ENCODE measurements at regions not wholly inside any gene's neighbourhood (a gene's known extent, or its start where the extent isn't known, plus 50 kb on each side); places are given as distances from the start of the nearest gene placed in this dataset.

DNA sequence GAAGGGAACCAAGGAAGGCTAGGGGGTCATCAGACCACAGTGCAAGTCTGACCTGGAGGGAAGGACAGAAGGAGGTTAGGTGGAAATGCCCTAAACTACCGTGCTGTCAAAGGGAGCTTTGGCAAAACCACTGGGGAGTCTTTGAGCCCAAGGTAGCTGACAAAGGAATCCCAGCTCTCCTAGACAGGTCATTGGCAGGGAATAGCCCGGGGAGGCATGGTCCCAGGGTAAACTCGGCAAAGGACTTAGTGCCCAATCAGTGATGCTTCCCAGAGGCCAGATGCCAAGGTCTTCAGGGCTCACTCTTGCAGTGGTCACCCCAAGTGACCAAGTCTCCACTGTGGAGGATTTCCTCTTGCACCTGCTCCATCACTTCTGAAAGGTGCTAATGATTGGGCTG is 102.3 kb upstream of the CDYL start:
- no peaks in the 10 kb centered on the region for H3K9me3 Mint-ChIP-seq
- no peak overlapping the region for H3K27ac ChIP-seq (ENCODE audit: low read depth)
- peaks cover 3% of the 10 kb centered on the region for H3K27me3 Mint-ChIP-seq (ENCODE audit: insufficient read depth, low read depth, poor library complexity)
- no peak overlapping the region for H3K4me3 Mint-ChIP-seq
- no peak overlapping the region for H2AFZ ChIP-seq
- H3K4me3 ChIP-seq, result no peak overlapping the region
- no peaks in the 10 kb centered on the region; the same call in 1 of the 2 replicates for H3K4me1 ChIP-seq (ENCODE audit: insufficient read depth)
- no peak for TF ChIP-seq NANOG (IDR thresholded peaks at IDR 0.05; ENCODE audit: borderline replicate concordance)
- TF ChIP-seq EZH2phosphoT487 (IDR thresholded peaks at IDR 0.05; ENCODE audit: unreplicated experiment), result no peak
- TF ChIP-seq, protein P1, sequence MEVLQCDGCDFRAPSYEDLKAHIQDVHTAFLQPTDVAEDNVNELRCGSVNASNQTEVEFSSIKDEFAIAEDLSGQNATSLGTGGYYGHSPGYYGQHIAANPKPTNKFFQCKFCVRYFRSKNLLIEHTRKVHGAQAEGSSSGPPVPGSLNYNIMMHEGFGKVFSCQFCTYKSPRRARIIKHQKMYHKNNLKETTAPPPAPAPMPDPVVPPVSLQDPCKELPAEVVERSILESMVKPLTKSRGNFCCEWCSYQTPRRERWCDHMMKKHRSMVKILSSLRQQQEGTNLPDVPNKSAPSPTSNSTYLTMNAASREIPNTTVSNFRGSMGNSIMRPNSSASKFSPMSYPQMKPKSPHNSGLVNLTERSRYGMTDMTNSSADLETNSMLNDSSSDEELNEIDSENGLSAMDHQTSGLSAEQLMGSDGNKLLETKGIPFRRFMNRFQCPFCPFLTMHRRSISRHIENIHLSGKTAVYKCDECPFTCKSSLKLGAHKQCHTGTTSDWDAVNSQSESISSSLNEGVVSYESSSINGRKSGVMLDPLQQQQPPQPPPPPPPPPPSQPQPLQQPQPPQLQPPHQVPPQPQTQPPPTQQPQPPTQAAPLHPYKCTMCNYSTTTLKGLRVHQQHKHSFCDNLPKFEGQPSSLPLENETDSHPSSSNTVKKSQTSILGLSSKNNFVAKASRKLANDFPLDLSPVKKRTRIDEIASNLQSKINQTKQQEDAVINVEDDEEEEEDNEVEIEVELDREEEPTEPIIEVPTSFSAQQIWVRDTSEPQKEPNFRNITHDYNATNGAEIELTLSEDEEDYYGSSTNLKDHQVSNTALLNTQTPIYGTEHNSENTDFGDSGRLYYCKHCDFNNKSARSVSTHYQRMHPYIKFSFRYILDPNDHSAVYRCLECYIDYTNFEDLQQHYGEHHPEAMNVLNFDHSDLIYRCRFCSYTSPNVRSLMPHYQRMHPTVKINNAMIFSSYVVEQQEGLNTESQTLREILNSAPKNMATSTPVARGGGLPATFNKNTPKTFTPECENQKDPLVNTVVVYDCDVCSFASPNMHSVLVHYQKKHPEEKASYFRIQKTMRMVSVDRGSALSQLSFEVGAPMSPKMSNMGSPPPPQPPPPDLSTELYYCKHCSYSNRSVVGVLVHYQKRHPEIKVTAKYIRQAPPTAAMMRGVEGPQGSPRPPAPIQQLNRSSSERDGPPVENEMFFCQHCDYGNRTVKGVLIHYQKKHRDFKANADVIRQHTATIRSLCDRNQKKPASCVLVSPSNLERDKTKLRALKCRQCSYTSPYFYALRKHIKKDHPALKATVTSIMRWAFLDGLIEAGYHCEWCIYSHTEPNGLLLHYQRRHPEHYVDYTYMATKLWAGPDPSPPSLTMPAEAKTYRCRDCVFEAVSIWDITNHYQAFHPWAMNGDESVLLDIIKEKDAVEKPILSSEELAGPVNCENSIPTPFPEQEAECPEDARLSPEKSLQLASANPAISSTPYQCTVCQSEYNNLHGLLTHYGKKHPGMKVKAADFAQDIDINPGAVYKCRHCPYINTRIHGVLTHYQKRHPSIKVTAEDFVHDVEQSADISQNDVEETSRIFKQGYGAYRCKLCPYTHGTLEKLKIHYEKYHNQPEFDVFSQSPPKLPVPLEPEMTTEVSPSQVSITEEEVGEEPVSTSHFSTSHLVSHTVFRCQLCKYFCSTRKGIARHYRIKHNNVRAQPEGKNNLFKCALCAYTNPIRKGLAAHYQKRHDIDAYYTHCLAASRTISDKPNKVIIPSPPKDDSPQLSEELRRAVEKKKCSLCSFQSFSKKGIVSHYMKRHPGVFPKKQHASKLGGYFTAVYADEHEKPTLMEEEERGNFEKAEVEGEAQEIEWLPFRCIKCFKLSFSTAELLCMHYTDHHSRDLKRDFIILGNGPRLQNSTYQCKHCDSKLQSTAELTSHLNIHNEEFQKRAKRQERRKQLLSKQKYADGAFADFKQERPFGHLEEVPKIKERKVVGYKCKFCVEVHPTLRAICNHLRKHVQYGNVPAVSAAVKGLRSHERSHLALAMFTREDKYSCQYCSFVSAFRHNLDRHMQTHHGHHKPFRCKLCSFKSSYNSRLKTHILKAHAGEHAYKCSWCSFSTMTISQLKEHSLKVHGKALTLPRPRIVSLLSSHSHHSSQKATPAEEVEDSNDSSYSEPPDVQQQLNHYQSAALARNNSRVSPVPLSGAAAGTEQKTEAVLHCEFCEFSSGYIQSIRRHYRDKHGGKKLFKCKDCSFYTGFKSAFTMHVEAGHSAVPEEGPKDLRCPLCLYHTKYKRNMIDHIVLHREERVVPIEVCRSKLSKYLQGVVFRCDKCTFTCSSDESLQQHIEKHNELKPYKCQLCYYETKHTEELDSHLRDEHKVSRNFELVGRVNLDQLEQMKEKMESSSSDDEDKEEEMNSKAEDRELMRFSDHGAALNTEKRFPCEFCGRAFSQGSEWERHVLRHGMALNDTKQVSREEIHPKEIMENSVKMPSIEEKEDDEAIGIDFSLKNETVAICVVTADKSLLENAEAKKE (CRISPR knock-in tag; IDR thresholded peaks at IDR 0.05), result no peak
- TF ChIP-seq, protein P2, sequence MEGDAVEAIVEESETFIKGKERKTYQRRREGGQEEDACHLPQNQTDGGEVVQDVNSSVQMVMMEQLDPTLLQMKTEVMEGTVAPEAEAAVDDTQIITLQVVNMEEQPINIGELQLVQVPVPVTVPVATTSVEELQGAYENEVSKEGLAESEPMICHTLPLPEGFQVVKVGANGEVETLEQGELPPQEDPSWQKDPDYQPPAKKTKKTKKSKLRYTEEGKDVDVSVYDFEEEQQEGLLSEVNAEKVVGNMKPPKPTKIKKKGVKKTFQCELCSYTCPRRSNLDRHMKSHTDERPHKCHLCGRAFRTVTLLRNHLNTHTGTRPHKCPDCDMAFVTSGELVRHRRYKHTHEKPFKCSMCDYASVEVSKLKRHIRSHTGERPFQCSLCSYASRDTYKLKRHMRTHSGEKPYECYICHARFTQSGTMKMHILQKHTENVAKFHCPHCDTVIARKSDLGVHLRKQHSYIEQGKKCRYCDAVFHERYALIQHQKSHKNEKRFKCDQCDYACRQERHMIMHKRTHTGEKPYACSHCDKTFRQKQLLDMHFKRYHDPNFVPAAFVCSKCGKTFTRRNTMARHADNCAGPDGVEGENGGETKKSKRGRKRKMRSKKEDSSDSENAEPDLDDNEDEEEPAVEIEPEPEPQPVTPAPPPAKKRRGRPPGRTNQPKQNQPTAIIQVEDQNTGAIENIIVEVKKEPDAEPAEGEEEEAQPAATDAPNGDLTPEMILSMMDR (conservative IDR thresholded peaks at IDR 0.05; ENCODE audit: low read depth in 2 of 2), result no peak
- TF ChIP-seq STAT1 (IDR thresholded peaks at IDR 0.05; ENCODE audit: unreplicated experiment), result no peak
- no peak for TF ChIP-seq EZH2 (IDR thresholded peaks at IDR 0.05; ENCODE audit: low read depth, unreplicated experiment)
- TF ChIP-seq POLR2AphosphoS5 (IDR thresholded peaks at IDR 0.05; ENCODE audit: low read depth), result no peak
- TF ChIP-seq, protein P3, sequence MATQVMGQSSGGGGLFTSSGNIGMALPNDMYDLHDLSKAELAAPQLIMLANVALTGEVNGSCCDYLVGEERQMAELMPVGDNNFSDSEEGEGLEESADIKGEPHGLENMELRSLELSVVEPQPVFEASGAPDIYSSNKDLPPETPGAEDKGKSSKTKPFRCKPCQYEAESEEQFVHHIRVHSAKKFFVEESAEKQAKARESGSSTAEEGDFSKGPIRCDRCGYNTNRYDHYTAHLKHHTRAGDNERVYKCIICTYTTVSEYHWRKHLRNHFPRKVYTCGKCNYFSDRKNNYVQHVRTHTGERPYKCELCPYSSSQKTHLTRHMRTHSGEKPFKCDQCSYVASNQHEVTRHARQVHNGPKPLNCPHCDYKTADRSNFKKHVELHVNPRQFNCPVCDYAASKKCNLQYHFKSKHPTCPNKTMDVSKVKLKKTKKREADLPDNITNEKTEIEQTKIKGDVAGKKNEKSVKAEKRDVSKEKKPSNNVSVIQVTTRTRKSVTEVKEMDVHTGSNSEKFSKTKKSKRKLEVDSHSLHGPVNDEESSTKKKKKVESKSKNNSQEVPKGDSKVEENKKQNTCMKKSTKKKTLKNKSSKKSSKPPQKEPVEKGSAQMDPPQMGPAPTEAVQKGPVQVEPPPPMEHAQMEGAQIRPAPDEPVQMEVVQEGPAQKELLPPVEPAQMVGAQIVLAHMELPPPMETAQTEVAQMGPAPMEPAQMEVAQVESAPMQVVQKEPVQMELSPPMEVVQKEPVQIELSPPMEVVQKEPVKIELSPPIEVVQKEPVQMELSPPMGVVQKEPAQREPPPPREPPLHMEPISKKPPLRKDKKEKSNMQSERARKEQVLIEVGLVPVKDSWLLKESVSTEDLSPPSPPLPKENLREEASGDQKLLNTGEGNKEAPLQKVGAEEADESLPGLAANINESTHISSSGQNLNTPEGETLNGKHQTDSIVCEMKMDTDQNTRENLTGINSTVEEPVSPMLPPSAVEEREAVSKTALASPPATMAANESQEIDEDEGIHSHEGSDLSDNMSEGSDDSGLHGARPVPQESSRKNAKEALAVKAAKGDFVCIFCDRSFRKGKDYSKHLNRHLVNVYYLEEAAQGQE (IDR thresholded peaks at IDR 0.05; ENCODE audit: unreplicated experiment), result no peak
- TF ChIP-seq ZNF114 (CRISPR knock-in tag; IDR thresholded peaks at IDR 0.05), result no peak
- H3K79me2 ChIP-seq (replicated peaks; ENCODE audit: insufficient read depth), result no peaks in the 10 kb centered on the region
- H3K4me1 Mint-ChIP-seq, result peaks cover 26% of the 10 kb centered on the region
- H3K27ac Mint-ChIP-seq, result no peak overlapping the region
- no peaks in the 10 kb centered on the region for H4K20me1 ChIP-seq (replicated peaks; ENCODE audit: insufficient read depth)
- H3K9me2 ChIP-seq (ENCODE audit: insufficient read depth), result 0 out of 2 replicates have a peak, but pooled peaks cover 6% of the 10 kb centered on the region
- no peak for DNase-seq (ENCODE audit: low spot score)
- H3K4me2 ChIP-seq, result no peak overlapping the region
- H3K27me3 ChIP-seq (ENCODE audit: insufficient read depth), result no peaks in the 10 kb centered on the region
- no peak for ATAC-seq
- H3K36me3 Mint-ChIP-seq (ENCODE audit: low read depth), result no peaks in the 10 kb centered on the region; the same call in 2 of the 3 replicates
- no peaks in the 10 kb centered on the region for H3K36me3 ChIP-seq (ENCODE audit: insufficient read depth)
- H3F3A ChIP-seq (replicated peaks; ENCODE audit: low read depth), result no peaks in the 10 kb centered on the region

Data from GM23338 (cell line).